GM21723 (cell line): ENCODE measurements at regions not wholly inside any gene's neighbourhood (a gene's known extent, or its start where the extent isn't known, plus 50 kb on each side); places are given as distances from the start of the nearest gene placed in this dataset.

Experiments used
- ATAC-seq: cut with Tn5 transposase; IDR thresholded peaks from one replicate; pipeline ENCODE4 v1.9.1; 2021; ENCODE audit warnings: mild to moderate bottlenecking, moderate library complexity; ENCODE audit not compliant: unreplicated experiment

DNA sequence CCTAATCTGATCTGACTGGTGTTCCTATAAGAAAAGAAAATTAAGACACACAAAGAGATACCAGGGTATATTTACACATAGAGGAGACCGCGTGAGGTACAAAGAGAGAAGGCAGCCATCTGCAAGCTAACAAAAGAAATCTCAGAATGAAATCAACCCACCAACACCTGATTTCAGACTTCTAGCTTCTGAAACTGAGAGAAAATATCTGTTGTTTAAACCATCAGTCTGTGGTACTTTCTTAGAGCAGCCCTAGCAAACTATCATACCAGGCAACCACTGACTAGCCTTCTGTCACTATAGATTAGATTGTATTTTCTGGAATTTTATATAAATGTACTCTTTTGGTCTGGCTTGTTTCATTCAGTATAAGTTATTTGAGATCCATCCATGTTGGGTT is 779.3 kb upstream of the ACO1 start:
- no peak for ATAC-seq

DNA sequence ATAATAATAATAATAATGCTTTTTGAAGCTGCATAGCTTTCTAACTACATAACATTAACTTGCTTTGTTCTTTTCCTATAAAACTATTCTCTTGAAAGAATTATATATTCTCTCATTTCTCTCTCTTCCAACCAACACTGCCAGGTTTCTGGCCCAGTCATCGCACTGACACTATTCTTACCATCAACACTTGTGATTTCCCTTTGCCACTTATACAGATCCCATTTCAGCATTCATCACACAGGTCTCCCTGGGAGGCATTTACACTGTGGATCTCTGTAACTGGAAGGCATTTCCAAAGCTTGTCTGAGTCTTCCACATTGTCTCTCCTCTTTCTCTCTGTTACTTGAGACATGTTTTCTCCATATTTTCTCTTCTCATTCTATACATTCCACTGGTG is 777.8 kb upstream of the ACO1 start:
- ATAC-seq, result no peak

DNA sequence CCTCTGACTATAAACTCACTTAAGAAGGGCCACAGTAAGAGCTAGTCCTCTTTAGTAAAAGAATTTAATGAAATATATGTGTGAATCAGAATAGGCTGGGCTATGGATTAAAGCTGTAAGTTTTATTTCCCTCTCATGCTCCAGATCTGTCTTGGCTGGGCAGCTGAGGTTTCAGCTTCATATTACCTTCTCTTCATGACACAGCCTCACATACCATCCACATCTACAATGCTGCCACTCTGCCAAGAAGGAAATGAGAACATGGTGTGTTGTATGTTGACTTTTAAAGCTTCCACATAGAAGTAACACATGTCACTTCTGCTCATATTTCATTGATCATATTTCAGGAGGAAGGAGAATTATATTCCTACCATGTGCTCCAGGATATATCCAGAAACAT is 776.0 kb upstream of the ACO1 start:
- no peak for ATAC-seq

- ATAC-seq, result no peak
These were observed 775.6 kb upstream of the ACO1 start for GRCh38 chr9:31608881-31609280.

GRCh38 chr9:31612336-31613030 is 772.0 kb upstream of the ACO1 start:
- no peak for ATAC-seq

DNA sequence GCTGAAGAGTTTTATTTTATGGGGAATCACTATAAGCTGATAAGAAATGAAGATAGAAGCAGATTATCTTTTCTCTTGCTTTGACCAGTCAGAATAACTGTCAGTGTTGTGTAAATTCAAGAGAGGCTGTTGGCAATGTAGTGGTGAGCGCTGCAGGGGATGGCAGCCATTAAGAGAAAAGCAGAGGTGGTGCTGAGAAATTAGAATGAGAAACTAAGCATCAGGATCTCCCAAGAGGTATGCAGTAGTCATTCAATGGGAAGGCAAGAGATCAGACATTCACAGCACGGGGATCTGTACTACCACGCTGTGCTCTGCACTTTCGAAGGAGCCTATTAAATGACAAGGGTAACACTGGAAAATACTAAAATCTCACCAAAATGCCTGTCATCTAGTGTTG is 768.5 kb upstream of the ACO1 start:
- ATAC-seq, result no peak

DNA sequence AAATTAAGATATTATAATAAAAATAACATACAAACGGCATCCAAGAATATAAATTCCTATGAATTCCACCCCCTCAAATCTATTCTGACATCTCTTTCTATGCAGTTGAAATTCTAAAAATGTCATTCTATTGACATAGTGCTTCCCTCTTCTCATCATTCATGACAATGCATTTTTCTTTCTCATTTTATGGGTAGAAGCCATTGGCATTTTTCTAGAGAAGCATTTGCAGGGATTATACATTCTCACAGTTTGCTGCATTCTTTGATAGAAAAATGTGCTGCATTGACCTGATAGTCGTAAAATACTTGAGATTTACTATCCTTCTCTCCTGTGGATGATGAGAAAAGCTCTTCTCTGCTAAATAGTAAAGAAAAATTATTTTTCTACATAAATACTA is 760.9 kb upstream of the ACO1 start:
- no peak for ATAC-seq

DNA sequence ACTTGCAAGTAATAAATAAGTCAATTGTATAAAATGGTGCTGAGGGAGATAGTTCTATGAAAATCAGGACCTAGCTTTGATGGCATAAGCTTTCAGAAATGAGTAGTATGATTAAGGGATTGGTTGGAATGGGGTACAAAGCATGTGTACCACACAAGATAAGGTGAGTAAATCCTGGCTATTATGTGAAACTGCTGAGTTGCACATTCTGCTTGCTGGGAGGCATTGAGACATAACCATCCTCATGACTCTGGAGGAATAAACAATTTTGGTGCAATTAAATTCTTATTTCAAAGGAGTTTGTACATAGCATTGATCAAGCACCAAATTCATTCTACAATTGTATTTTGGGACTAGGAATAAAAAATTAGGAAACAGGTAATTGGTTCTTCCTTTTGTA is 755.2 kb upstream of the ACO1 start:
- ATAC-seq, result no peak

- no peak for ATAC-seq
These were observed 747.2 kb upstream of the ACO1 start for GRCh38 chr9:31637265-31637664.

DNA sequence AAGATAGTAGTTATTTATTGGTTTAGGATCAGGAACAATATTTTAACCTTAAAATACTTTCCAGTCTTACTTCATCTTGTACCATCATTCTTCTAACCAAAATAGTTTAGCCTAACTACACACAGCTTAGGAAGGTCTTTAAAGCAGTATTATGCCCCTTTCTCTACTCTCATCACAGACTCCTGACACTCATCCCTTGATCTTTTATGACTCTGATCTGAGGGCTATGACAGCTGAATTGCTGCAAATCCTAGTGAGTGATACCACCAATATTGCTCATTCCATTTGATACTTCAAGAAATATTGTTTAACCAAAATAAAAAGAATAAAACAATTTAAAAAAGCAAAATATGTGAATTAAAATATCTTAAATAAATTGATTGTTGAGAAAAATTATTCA is 746.6 kb upstream of the ACO1 start:
- ATAC-seq, result no peak

DNA sequence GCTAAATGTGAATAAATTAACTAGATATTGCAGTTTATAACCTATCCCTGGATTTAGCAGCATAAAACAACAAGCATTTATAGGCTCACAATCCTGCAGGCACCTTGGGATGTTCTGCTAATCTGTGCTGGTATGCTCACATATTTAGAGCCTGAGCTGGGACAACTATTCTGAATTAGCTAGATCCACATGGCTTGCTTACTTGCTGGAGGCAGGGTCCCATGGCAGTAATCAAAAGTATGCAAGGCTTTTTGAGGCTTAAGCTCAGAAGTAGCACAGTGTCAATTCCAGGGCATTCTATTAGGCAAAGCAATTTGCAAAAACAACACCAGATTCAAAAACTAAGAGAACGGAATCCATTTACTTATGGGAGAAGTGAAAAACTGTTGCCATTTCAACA is 745.0 kb upstream of the ACO1 start:
- no peak for ATAC-seq

DNA sequence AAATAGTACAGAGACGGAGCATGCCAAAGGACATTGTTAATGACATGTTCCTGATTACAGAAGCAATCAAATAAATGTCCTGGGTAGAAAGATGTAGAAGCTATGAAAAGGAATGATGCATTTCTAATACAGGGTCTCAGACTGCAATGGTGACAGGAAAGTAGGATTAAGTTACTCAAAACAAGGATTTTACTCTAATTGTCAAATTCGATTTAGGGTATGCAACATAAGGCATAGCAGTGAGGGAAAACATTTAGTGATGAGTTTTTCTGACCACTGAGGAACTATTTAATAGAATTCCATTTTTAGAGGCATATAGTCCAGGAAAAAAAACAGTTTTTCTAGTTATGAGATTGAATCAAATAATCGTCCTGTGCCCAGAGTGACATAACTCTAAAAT is 715.1 kb upstream of the ACO1 start:
- no peak for ATAC-seq

- no peak for ATAC-seq
These were observed 713.4 kb upstream of the ACO1 start for GRCh38 chr9:31671011-31671410.

- no peak for ATAC-seq
These were observed 710.2 kb upstream of the ACO1 start for GRCh38 chr9:31674264-31674663.

DNA sequence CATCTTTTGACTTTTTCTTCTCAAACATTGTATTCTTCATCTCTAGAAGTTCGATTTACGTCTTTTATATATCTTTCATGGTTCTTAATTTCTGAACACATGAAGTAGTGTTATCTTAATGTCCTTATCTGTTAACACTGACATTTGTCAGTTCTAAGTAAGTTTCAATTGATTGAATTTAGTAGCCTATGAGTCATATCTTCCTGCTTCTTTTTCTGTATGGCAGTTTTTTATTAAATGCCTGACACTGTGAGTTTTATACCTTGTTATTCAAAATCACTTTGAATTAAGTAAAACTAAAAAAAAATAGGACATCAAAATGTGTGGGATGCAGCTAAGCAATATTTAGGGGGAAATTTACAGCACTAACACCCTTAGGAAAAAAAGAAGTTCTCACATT is 707.0 kb upstream of the ACO1 start:
- ATAC-seq, result no peak

DNA sequence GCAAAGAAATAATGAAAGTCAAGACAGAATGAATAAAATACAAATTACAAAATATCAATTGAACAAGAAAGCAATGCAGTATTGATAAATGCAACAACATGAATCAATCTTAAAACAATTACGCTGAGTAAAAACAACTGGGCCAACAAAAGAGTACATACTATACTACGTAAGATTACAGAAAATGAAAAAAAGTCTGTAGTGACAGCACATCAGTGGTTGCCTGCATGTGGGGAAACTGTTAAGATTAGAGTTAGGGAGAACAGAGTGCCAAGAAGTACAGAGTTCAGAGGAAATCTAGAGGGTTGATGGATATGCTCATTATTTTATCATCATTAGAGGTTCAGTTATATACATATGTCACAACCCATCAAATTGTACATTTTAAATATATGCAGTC is 706.6 kb upstream of the ACO1 start:
- no peak for ATAC-seq

DNA sequence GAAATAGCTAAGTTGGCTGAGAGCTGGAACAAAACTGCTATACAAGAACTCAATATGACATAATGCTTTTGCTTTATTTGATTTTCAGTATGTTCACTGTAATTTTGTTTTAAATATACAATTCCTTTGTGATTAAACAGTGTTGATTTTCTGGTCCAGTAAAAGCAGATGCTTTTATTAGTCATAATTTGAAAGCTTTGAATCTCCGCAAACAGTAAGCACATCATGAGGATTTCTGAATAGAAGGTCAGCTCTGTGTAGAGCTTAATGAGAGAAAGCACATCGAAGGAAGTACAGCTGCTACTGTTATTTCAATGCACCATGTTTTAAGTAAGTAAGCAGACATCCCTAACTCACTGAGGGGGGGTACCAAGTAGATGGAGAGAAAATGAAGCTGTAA is 701.3 kb upstream of the ACO1 start:
- no peak for ATAC-seq

DNA sequence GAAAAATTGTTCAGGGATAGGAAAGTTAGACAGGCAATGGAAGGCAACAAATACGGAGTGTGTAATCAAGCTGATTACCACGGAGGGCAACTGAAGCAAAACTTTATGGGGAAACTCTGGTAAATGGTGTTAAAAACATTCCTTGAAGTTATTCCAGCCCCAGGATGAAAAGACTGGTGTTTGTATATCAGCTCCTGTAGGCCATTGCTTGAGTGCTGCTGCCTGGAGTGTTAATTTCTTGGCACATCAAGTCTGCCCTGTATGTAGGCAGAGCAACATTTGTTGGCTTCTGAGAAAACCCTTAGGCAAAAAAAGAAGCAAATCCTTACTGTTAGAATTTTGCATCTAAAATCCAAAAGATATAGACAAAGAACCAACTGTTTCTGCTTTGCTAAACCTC is 686.5 kb upstream of the ACO1 start:
- ATAC-seq, result no peak

GRCh38 chr9:31699836-31700235 is 684.6 kb upstream of the ACO1 start:
- ATAC-seq, result no peak

GRCh38 chr9:31700252-31701045 is 684.0 kb upstream of the ACO1 start:
- ATAC-seq, result no peak

DNA sequence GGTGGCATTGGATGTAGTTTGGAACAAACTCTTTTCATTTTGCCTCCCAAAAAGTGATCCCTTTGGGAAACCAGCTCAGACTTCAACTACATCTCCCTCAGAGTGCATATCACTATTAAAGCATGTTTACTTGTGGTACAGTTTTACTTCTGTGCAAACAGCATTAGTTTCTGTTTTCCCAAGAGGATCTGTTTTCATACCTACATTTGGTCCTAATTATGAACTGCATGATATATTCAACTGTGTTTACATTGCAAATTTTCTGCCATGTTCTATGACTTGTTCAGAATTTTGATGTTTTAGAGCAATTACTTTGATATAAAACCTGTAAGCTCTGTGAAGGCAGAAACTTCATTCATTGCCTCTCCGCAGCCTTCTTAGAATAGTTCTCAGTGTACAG is 681.5 kb upstream of the ACO1 start:
- no peak for ATAC-seq

DNA sequence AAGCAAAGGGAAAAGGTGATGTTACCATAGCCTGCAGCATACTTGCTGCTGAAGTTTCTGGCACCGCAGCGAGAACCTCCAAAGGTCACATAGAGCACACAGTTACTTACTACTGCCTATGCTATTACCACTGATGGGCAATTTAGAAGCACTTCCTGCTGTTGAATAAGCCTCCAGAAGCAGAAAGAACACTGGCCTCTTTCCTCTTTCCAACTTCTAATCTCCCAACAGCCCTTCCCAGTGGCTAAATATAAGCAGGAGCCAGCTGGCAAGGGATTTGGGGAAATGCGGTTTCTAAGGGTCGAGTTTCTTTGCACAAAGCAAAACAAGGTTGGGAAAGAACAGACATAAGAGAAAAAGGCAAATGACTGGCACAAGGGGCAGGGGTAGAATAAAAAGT is 669.2 kb upstream of the ACO1 start:
- no peak for ATAC-seq

DNA sequence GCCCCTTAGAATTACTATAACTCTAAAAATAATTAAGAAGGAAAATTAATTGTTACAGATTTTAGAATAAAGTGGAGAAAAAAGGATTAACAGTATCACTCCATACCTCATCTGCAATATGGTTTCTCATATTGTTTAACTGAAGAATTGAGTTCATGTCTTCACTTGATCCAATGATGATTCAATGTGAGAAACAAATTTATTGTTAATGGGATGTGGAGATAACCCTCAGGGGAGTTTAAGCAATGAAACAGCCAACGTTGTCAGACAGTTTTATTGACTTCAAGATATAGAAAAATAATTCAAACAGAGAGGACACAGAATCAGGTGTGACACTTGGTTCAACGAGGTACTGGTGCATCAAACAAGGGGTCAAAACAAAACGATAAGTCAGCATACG is 665.2 kb upstream of the ACO1 start:
- ATAC-seq, result no peak
